A673 (cell line): ENCODE measurements at regions not wholly inside any gene's neighbourhood (a gene's known extent, or its start where the extent isn't known, plus 50 kb on each side); places are given as distances from the start of the nearest gene placed in this dataset.

Source experiments
- BruUV-seq: library from RNA; stranded (reverse); fragments of 400-500 nt; replicated peaks from 2 replicates; lab custom pipeline; 2021; lab: Mats Ljungman, UMichigan
- CTCF ChIA-PET: fragments of 300-600 bp; sonication (Branson Sonifier 250); formaldehyde crosslinking; loops from one replicate; lab custom pipeline; 2022; ENCODE audit warnings: antibody characterized with exemption; lab: Charles Lee
- POLR2A ChIA-PET: fragments of 300-600 bp; sonication (Branson Sonifier 250); formaldehyde crosslinking; loops from one replicate; lab custom pipeline; 2022; ENCODE audit warnings: antibody characterized with exemption; ENCODE audit not compliant: low non-redundant PET; lab: Charles Lee
- DNase-seq: peaks from one replicate; pipeline ENCODE4 v3.0.0-alpha.2; 2015; ENCODE audit warnings: low spot score
- H3K27ac ChIP-seq: fragments of 200-600 bp; sonication (generic); 2 replicates; pipeline ENCODE4 v1.5.1; 2016; ENCODE audit warnings: mixed run types, low read depth, mild to moderate bottlenecking, mixed read lengths, antibody characterized with exemption, low read length; ENCODE audit not compliant: poor library complexity, severe bottlenecking
- H3K27me3 ChIP-seq: fragments of 200-600 bp; sonication (generic); replicated peaks from 2 replicates; pipeline ENCODE4 v1.6.1; 2017; ENCODE audit warnings: mixed run types, low read depth, mild to moderate bottlenecking, mixed read lengths, antibody characterized with exemption, low read length; ENCODE audit not compliant: insufficient read depth, poor library complexity
- H3K36me3 ChIP-seq: fragments of 200-600 bp; sonication (generic); 2 replicates; pipeline ENCODE4 v1.6.1; 2016; ENCODE audit warnings: mixed run types, mild to moderate bottlenecking, mixed read lengths, antibody characterized with exemption, low read length; ENCODE audit not compliant: insufficient read depth, poor library complexity, severe bottlenecking
- H3K4me1 ChIP-seq: fragments of 200-600 bp; sonication (generic); 2 replicates; pipeline ENCODE4 v1.6.1; 2017; ENCODE audit warnings: mixed run types, mild to moderate bottlenecking, mixed read lengths, antibody characterized with exemption, low read length; ENCODE audit not compliant: insufficient read depth, poor library complexity, severe bottlenecking
- H3K4me3 ChIP-seq: fragments of 200-600 bp; sonication (generic); 2 replicates; pipeline ENCODE4 v1.5.1; 2016; ENCODE audit warnings: low read depth, mixed run types, mild to moderate bottlenecking, mixed read lengths, low read length; ENCODE audit not compliant: poor library complexity, severe bottlenecking
- H3K9me3 ChIP-seq: fragments of 200-600 bp; sonication (generic); 2 replicates; pipeline ENCODE4 v1.6.1; 2016; ENCODE audit warnings: mixed run types, low read depth, mild to moderate bottlenecking, mixed read lengths, antibody characterized with exemption, low read length; ENCODE audit not compliant: poor library complexity, severe bottlenecking
- CTCF ChIP-seq: fragments of 300-800, 200-600 bp; sonication (generic); conservative IDR thresholded peaks from 2 replicates; pipeline ENCODE4 v1.5.1; 2017; ENCODE audit warnings: low read depth, mild to moderate bottlenecking, antibody characterized with exemption, low read length, moderate library complexity, mixed read lengths
- EZH2 ChIP-seq: fragments of 200-600 bp; sonication (generic); IDR thresholded peaks from 2 replicates; pipeline ENCODE4 v1.6.1; 2017; ENCODE audit warnings: borderline replicate concordance, low read depth, mild to moderate bottlenecking, mixed read lengths, antibody characterized with exemption, low read length; ENCODE audit not compliant: poor library complexity, severe bottlenecking
- intact Hi-C: fragments of 100-400 bp; cut with micrococcal nuclease; formaldehyde crosslinking; loops from one replicate; pipeline ENCODE4 v1.10.0; 2022; ENCODE audit not compliant: unreplicated experiment

- H3K27me3 ChIP-seq = no peaks in the 10 kb centered on the region
- peak; percentile 78 for DNase-seq
- intact Hi-C loops = no loop called here
- H3K27ac ChIP-seq = peak overlapping the region; percentile 74
- ChIA-PET POLR2A (no interaction called here), CTCF (no interaction called here)
- TF ChIP-seq EZH2 (no peak), CTCF (no peak)
- no peaks in the 10 kb centered on the region for H3K36me3 ChIP-seq
- H3K4me1 ChIP-seq = peaks cover 36% of the 10 kb centered on the region
- BruUV-seq = no TSS peak
- peaks cover 4% of the 10 kb centered on the region for H3K9me3 ChIP-seq
- H3K4me3 ChIP-seq = no peak overlapping the region
These were observed 269.1 kb downstream of the PCDH20 start for GRCh38 chr13:61146571-61146970.

- Histone ChIP-seq H3K4me3 (no peak overlapping the region), H3K36me3 (no peaks in the 10 kb centered on the region), H3K4me1 (peaks cover 36% of the 10 kb centered on the region), H3K9me3 (peaks cover 4% of the 10 kb centered on the region), H3K27ac (peak overlapping the region; percentile 74), H3K27me3 (no peaks in the 10 kb centered on the region)
- intact Hi-C loops = no loop called here
- TF ChIP-seq CTCF (no peak), EZH2 (no peak)
- no TSS peak for BruUV-seq
- ChIA-PET POLR2A (no interaction called here), CTCF (no interaction called here)
- DNase-seq = peak; percentile 51
These were observed 269.5 kb downstream of the PCDH20 start for GRCh38 chr13:61146158-61146557.

GRCh38 chr13:61144834-61145593, 270.6 kb downstream of the PCDH20 start:
- Histone ChIP-seq H3K27me3 (no peaks in the 10 kb centered on the region), H3K9me3 (peaks cover 4% of the 10 kb centered on the region), H3K4me3 (no peak overlapping the region), H3K4me1 (peaks cover 36% of the 10 kb centered on the region), H3K27ac (peak overlapping the region; percentile 74), H3K36me3 (no peaks in the 10 kb centered on the region)
- intact Hi-C loops = no loop called here
- no peak for DNase-seq
- TF ChIP-seq EZH2 (no peak), CTCF (no peak)
- CTCF ChIA-PET = no interaction called here
- no TSS peak for BruUV-seq
- POLR2A ChIA-PET = no interaction called here
